Astrocyte of the cerebellum (primary cell): ENCODE measurements at regions not wholly inside any gene's neighbourhood (a gene's known extent, or its start where the extent isn't known, plus 50 kb on each side); places are given as distances from the start of the nearest gene placed in this dataset.

ENCODE experiments used
- DNase-seq: peaks from one replicate; pipeline ENCODE4 v3.0.0-alpha.2; 2011; ENCODE audit warnings: low read depth
- H3K4me3 ChIP-seq: 2 replicates; pipeline ENCODE4 v1.5.1; 2011; ENCODE audit warnings: mild to moderate bottlenecking, low read depth, low read length, moderate library complexity
- CTCF ChIP-seq: IDR thresholded peaks from 2 replicates; pipeline ENCODE4 v1.5.1; 2012; ENCODE audit warnings: low read length, low read depth, moderate library complexity, mild to moderate bottlenecking; ENCODE audit errors: missing control alignments
- in situ Hi-C: cut with HindIII; loops from 2 replicates; pipeline ENCODE4 v1.10.0; 2017; ENCODE audit warnings: low sequenced_read_pairs

- TF ChIP-seq CTCF, result no peak
- DNase-seq, result no peak
- no peak overlapping the region for H3K4me3 ChIP-seq
- in situ Hi-C loops, result no loop called here
These were observed 80.9 kb upstream of the MAP1LC3B2 start for GRCh38 chr12:116478243-116478773.

DNA sequence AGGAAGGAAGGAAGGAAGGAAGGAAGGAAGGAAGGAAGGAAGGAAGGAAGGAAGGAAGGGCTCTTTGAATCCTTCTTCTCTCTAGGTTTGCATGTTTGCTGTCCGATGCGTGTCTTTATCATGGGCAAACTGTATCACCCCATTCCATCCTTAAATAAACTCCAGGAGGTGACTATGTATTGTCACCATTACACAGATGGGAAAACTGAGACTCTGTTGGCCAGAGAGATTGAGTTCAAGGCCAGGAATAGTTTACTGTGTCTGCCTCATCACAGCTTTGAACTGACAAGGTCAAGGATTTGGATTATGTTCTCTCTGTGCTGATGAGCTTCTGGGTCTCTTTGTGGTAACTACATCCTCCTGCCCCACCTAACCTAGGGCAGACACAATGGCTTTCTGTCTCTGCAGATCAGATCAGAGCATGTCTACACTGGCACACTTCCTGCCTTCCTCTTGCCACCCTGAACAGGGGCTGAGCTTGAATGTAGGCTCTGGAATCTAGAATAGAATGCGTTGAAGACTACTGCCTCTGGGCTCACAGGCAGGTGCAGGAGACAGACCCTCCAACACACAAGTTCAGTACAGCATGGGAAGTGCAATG lies 78.9 kb upstream of the MAP1LC3B2 start:
- no peak for DNase-seq
- no peak overlapping the region for H3K4me3 ChIP-seq
- in situ Hi-C loops, result no loop called here
- no peak for TF ChIP-seq CTCF

DNA sequence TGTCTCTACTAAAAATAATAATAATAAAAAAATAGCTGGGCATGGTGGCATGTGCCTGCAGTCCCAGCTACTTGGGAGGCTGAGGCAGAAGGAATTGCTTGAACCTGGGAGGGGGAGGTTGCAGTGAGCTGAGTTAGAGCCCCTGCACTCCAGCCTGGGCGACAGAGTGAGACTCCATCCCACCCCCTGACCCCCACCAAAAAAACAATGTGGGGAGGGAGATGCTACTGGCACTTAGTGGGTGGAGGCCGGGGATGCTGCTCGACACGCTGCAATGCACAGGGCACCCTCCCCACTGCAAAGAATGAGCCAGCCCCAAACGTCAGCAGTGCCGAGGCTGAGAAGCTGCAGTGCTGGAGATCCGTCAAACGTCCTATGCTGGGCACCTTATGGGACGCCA lies 77.5 kb upstream of the MAP1LC3B2 start:
- TF ChIP-seq CTCF, result no peak
- in situ Hi-C loops, result no loop called here
- no peak for DNase-seq
- no peak overlapping the region for H3K4me3 ChIP-seq

GRCh38 chr12:116482179-116482578 lies 77.0 kb upstream of the MAP1LC3B2 start:
- DNase-seq, result no peak
- no peak for TF ChIP-seq CTCF
- H3K4me3 ChIP-seq, result no peak overlapping the region
- in situ Hi-C loops, result no loop called here

DNA sequence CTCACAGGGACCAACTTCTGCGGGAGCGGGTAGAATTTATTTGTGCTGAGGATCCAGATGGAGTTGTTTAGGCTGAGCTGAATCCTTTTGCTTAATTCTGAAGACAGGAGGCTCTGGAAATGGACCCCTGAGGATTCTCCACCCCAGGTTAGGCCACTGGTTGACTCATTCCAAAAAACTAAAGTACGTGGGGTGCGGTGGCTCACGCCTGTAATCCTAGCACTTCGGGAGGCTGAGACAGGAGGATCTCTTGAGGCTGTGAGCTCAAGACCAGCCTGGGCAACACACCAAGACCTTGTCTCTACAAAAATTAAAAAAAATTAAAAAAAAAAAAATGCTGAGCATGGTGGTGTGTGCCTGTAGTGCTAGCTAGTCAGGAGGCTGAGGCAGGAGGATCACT lies 76.3 kb upstream of the MAP1LC3B2 start:
- in situ Hi-C loops, result no loop called here
- no peak for TF ChIP-seq CTCF
- DNase-seq, result no peak
- no peak overlapping the region for H3K4me3 ChIP-seq

GRCh38 chr12:116483959-116484750 lies 75.0 kb upstream of the MAP1LC3B2 start:
- in situ Hi-C loops, result no loop called here
- no peak for TF ChIP-seq CTCF

More at GRCh38 chr12:116483959-116484750, 75.0 kb upstream of the MAP1LC3B2 start:
- H3K4me3 ChIP-seq, result no peak overlapping the region
- no peak for DNase-seq
